ENCODE measurements at regions not wholly inside any gene's neighbourhood (a gene's known extent, or its start where the extent isn't known, plus 50 kb on each side); places are given as distances from the start of the nearest gene placed in this dataset.

GRCh38 chr11:121795174-121795573 is 320.8 kb downstream of the BLID start:
- Histone ChIP-seq H4K5ac (ENCODE audit: insufficient read length, low read depth, low read length) (no peak overlapping the region), H2AK5ac (ENCODE audit: insufficient read length, low read length) (no peak overlapping the region), H2AFZ (ENCODE audit: low read length) (no peak overlapping the region), H3K18ac (ENCODE audit: insufficient read length, low read depth, low read length) (no peak overlapping the region), H3K79me1 (ENCODE audit: insufficient read depth, low read depth, low read length, poor library complexity, severe bottlenecking) (no peaks in the 10 kb centered on the region), H4K20me1 (ENCODE audit: control insufficient read depth, insufficient read depth, insufficient read length) (no peaks in the 10 kb centered on the region), H2BK5ac (ENCODE audit: insufficient read length, low read length) (no peak overlapping the region), H3K4me2 (ENCODE audit: insufficient read depth, insufficient read length, low read length) (no peak overlapping the region), H3K79me2 (ENCODE audit: insufficient read depth, low read length) (no peaks in the 10 kb centered on the region), H4K8ac (replicated peaks; ENCODE audit: insufficient read length, low read depth, low read length) (no peak overlapping the region), H3K23me2 (ENCODE audit: insufficient read length, low read depth, low read length, poor library complexity, severe bottlenecking) (no peaks in the 10 kb centered on the region), H3K14ac (ENCODE audit: insufficient read depth, low read length) (no peak overlapping the region), H3K9me3 (ENCODE audit: control insufficient read depth, low read depth, low read length) (peaks cover 5% of the 10 kb centered on the region), H4K91ac (ENCODE audit: insufficient read length, low read depth, low read length) (no peak overlapping the region), H2BK15ac (ENCODE audit: low read depth, low read length) (no peak overlapping the region), H3K23ac (ENCODE audit: insufficient read length, low read depth, low read length) (no peak overlapping the region), H2BK12ac (ENCODE audit: insufficient read length, low read depth, low read length) (no peak overlapping the region), H3K27me3 (ENCODE audit: insufficient read depth, low read length) (no peaks in the 10 kb centered on the region), H2BK120ac (ENCODE audit: low read depth, low read length, poor library complexity, severe bottlenecking) (no peak overlapping the region), H3K4ac (ENCODE audit: low read depth, low read length) (no peak overlapping the region), H3T11ph (ENCODE audit: low read length) (no peak overlapping the region), H3K56ac (ENCODE audit: insufficient read length, low read depth, low read length) (no peak overlapping the region), H2BK20ac (ENCODE audit: low read depth, low read length, poor library complexity, severe bottlenecking) (no peak overlapping the region), H3K9ac (ENCODE audit: extremely low read depth, insufficient read length, low read length) (no peak overlapping the region), H3K27ac (ENCODE audit: insufficient read length, low read depth, low read length) (no peak overlapping the region), H3K4me1 (ENCODE audit: insufficient read depth, low read length) (peaks cover 2% of the 10 kb centered on the region; the same call in 1 of the 2 replicates)
- Mint-ChIP-seq H3K4me1 (peaks cover 25 to 31% of the 10 kb centered on the region in 2 experiments), H3K9me3 (peaks cover 14% of the 10 kb centered on the region in 2 experiments), H3K36me3 (ENCODE audit: insufficient read depth in 1 of 3, low read depth in 3 of 3) (peaks cover 8 to 27% (median 16%) of the 10 kb centered on the region in 3 experiments), H3K27me3 (ENCODE audit: low read depth) (no peaks in the 10 kb centered on the region), H3K4me3 (no peak overlapping the region), H3K27ac (no peak overlapping the region)
- TF ChIP-seq CTCF (conservative IDR thresholded peaks at IDR 0.05): no peak
- WGBS (ENCODE audit: extremely low coverage, insufficient read length, low lambda C conversion rate): no CpG with 5 or more reads among the region's 7 CpGs
- no peak for DNase-seq
